ENCODE measurements at regions not wholly inside any gene's neighbourhood (a gene's known extent, or its start where the extent isn't known, plus 50 kb on each side); places are given as distances from the start of the nearest gene placed in this dataset.

GRCh38 chr5:132134384-132134783 lies 60.8 kb downstream of the CSF2 start:
- no TSS peak for BruUV-seq (replicated peaks)
- peaks cover 5% of the 10 kb centered on the region; the same call in 1 of the 2 replicates for H3K9me3 ChIP-seq (ENCODE audit: control insufficient read depth, insufficient read depth, low read depth, low read length)
- TF ChIP-seq TCF7L2 (IDR thresholded peaks at IDR 0.05; ENCODE audit: low read depth, low read length) (no peak), CTCF (IDR thresholded peaks at IDR 0.05) (peak; percentile 40)
- no peaks in the 10 kb centered on the region for H3K4me1 ChIP-seq (ENCODE audit: control insufficient read depth, insufficient read depth, low read length)
- ChIA-PET CTCF (interaction anchor here (0.6 to 0.7 kb wide), 2 partner anchors 9 to 16 kb away, joined by 3 read pairs; no protein-coding TSS in a partner anchor), POLR2A (no interaction called here)
- DNase-seq (ENCODE audit: low read depth, low spot score) (no peak), ATAC-seq (no peak; the same call in 1 of the 2 replicates)
- H3K36me3 ChIP-seq (ENCODE audit: control insufficient read depth, insufficient read depth, low read length): no peaks in the 10 kb centered on the region
- intact Hi-C loops (cut with micrococcal nuclease; ENCODE audit: unreplicated experiment) (loop anchor here (2.0 kb wide), 1 partner anchor 70 kb away; no protein-coding TSS in a partner anchor), in situ Hi-C loops (cut with HindIII; ENCODE audit: low pct_unique_long_range_greater_than_20kb, low sequenced_read_pairs) (no loop called here)
- peaks cover 19% of the 10 kb centered on the region for H3K27me3 ChIP-seq (ENCODE audit: control insufficient read depth, insufficient read depth, low read length)
- H3K4me3 ChIP-seq (ENCODE audit: low read depth in 2 of 2, low read length in 2 of 2): no peak overlapping the region
- H3K27ac ChIP-seq (ENCODE audit: low read length): no peak overlapping the region

GRCh38 chr5:132136906-132137305 lies 63.3 kb downstream of the CSF2 start:
- ChIA-PET CTCF (no interaction called here), POLR2A (no interaction called here)
- ATAC-seq (no peak), DNase-seq (ENCODE audit: low read depth, low spot score) (no peak)
- TF ChIP-seq POLR2AphosphoS5 (IDR thresholded peaks at IDR 0.05; ENCODE audit: low read depth, low read length): no peak
- TF ChIP-seq REST (IDR thresholded peaks at IDR 0.05; ENCODE audit: insufficient read depth in 1 of 2, low read depth in 2 of 2, low read length in 1 of 2): no peak
- no peak for TF ChIP-seq TCF7L2 (IDR thresholded peaks at IDR 0.05; ENCODE audit: low read depth, low read length)
- no peak for TF ChIP-seq CTCF (IDR thresholded peaks at IDR 0.05)
- no peak for TF ChIP-seq SIN3A (IDR thresholded peaks at IDR 0.05; ENCODE audit: borderline replicate concordance, insufficient read depth, low read depth, low read length)
- Histone ChIP-seq H3K4me1 (ENCODE audit: control insufficient read depth, insufficient read depth, low read length) (no peaks in the 10 kb centered on the region), H3K27ac (ENCODE audit: low read length) (no peak overlapping the region), H3K4me3 (ENCODE audit: low read depth in 2 of 2, low read length in 2 of 2) (no peak overlapping the region), H3K9me3 (ENCODE audit: control insufficient read depth, insufficient read depth, low read depth, low read length) (no peaks in the 10 kb centered on the region), H3K27me3 (ENCODE audit: control insufficient read depth, insufficient read depth, low read length) (peaks cover 22% of the 10 kb centered on the region), H3K36me3 (ENCODE audit: control insufficient read depth, insufficient read depth, low read length) (no peaks in the 10 kb centered on the region)
- intact Hi-C loops (cut with micrococcal nuclease; ENCODE audit: unreplicated experiment) (no loop called here), in situ Hi-C loops (cut with HindIII; ENCODE audit: low pct_unique_long_range_greater_than_20kb, low sequenced_read_pairs) (no loop called here)
- BruUV-seq (replicated peaks): no TSS peak

Data from Panc1 (cell line).